ENCODE measurements at regions not wholly inside any gene's neighbourhood (a gene's known extent, or its start where the extent isn't known, plus 50 kb on each side); places are given as distances from the start of the nearest gene placed in this dataset.
A peak's percentile ranks its signal among the peaks of the same experiment; 100 is the strongest.

- no peak for DNase-seq
Measured at GRCh38 chr9:109950710-109951443, 170.9 kb downstream of the PALM2AKAP2 start.

- no peak for DNase-seq
Measured at GRCh38 chr9:109953300-109953699, 173.3 kb downstream of the PALM2AKAP2 start.

- DNase-seq, result no peak
Measured at GRCh38 chr9:109953813-109954497, 174.0 kb downstream of the PALM2AKAP2 start.

- DNase-seq, result no peak
Measured at GRCh38 chr9:109956717-109957440, 176.9 kb downstream of the PALM2AKAP2 start.

- DNase-seq, result no peak
Measured at GRCh38 chr9:109959679-109960078, 179.7 kb downstream of the PALM2AKAP2 start.

- DNase-seq, result no peak
Measured at GRCh38 chr9:109961626-109962025, 181.6 kb downstream of the PALM2AKAP2 start.

GRCh38 chr9:109962215-109962614 is 182.2 kb downstream of the PALM2AKAP2 start:
- DNase-seq, result no peak

GRCh38 chr9:109963079-109963478 is 183.1 kb downstream of the PALM2AKAP2 start:
- no peak for DNase-seq

GRCh38 chr9:109966643-109967368 is 186.8 kb downstream of the PALM2AKAP2 start:
- no peak for DNase-seq

GRCh38 chr9:109967651-109968642 is 187.9 kb downstream of the PALM2AKAP2 start:
- no peak for DNase-seq

- no peak for DNase-seq
Measured at GRCh38 chr9:109969011-109969410, 189.0 kb downstream of the PALM2AKAP2 start.

- no peak for DNase-seq
Measured at GRCh38 chr9:109969573-109970237, 189.7 kb downstream of the PALM2AKAP2 start.

GRCh38 chr9:109971226-109971625 is 191.2 kb downstream of the PALM2AKAP2 start:
- no peak for DNase-seq

GRCh38 chr9:109972026-109972882 is 192.3 kb downstream of the PALM2AKAP2 start:
- DNase-seq, result peak in 8 of 14 donors; percentile 7 to 35 (median 29)

GRCh38 chr9:109973336-109973735 is 193.3 kb downstream of the PALM2AKAP2 start:
- no peak for DNase-seq

GRCh38 chr9:109974143-109974917 is 194.3 kb downstream of the PALM2AKAP2 start:
- DNase-seq, result peak in 5 of 14 donors; percentile 4 to 30 (median 19)

- DNase-seq, result no peak
Measured at GRCh38 chr9:109974918-109975276, 194.9 kb downstream of the PALM2AKAP2 start.

GRCh38 chr9:109975574-109976295 is 195.7 kb downstream of the PALM2AKAP2 start:
- DNase-seq, result no peak

All from C1 segment of cervical spinal cord (tissue), 14 donors.